ENCODE measurements at regions not wholly inside any gene's neighbourhood (a gene's known extent, or its start where the extent isn't known, plus 50 kb on each side); places are given as distances from the start of the nearest gene placed in this dataset.
"Not testable (repeated sequence)": the region's sequence is repeated elsewhere in the genome, so short reads cannot be mapped to it uniquely, and the experiment has no call there.

DNA sequence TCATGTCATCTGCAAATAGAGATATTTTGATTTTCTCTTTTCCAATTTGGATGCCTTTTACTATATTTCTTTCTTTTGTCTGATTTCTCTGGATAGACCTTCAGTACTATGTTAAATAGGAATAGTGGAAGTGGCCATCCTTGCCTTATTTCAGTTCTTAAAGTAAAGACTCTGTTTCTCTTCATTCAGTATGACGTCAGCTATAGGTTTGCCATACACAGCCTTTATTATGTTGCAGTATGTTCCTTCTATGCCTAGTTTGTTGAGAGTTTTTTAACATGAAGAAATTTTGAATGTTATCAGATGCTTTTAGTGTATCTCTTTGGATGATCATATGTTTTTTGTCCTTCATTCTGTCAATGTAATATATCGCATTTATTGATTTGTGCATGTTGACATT, 566.7 kb upstream of the ROBO1 start:
- DNase-seq (no peak), ATAC-seq (no peak)
- Histone ChIP-seq H3K27ac (no peak overlapping the region), H3K9me3 (no peaks in the 10 kb centered on the region), H3K27me3 (no peaks in the 10 kb centered on the region), H3K4me1 (no peaks in the 10 kb centered on the region), H3K4me3 (no peak overlapping the region), H3K36me3 (replicated peaks in 1 of 2; ENCODE audit: insufficient read depth in 1 of 2, low read depth in 2 of 2) (no peaks in the 10 kb centered on the region)
- intact Hi-C loops (cut with DNase I): no loop called here
- TF ChIP-seq, protein P1, sequence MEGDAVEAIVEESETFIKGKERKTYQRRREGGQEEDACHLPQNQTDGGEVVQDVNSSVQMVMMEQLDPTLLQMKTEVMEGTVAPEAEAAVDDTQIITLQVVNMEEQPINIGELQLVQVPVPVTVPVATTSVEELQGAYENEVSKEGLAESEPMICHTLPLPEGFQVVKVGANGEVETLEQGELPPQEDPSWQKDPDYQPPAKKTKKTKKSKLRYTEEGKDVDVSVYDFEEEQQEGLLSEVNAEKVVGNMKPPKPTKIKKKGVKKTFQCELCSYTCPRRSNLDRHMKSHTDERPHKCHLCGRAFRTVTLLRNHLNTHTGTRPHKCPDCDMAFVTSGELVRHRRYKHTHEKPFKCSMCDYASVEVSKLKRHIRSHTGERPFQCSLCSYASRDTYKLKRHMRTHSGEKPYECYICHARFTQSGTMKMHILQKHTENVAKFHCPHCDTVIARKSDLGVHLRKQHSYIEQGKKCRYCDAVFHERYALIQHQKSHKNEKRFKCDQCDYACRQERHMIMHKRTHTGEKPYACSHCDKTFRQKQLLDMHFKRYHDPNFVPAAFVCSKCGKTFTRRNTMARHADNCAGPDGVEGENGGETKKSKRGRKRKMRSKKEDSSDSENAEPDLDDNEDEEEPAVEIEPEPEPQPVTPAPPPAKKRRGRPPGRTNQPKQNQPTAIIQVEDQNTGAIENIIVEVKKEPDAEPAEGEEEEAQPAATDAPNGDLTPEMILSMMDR (IDR thresholded peaks at IDR 0.05): no peak
- no peak for TF ChIP-seq POLR2A (IDR thresholded peaks at IDR 0.05)
- WGBS, 2 donors: 43 to 54% methylated on average over 2 of the region's 2 CpGs

DNA sequence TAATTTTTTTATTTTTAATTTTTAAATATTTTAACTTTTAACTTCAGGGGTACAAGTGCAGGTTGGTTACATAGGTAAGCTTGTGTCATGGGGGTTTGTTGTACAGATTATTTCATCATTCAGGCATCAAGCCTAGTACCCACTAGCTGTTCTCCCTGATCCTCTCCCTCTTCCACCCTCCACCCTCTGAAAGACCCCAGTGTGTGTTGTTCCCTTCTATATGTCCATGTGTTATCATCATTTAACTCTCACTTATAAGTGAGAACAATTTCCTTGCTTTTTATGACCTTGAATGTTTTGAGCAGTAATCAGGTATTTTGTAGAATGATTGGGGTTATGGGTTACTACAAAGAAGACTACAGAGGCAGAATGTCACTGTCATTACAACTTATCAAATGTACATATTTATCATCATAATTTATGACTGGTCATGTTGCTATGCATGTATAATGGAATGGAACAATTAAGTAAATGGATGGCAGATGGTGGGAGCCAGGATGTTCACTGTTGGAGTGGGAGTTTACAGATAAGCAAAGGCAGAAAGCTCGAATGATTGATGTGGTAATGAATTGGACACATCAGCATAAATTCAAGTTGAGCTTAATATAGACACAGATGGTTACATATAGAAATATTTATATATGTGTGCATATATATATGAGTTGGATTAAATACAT, 563.8 kb upstream of the ROBO1 start:
- no peak for ATAC-seq
- WGBS, 2 donors: 45 to 47% methylated on average over 1 of the region's 1 CpG
- Histone ChIP-seq H3K36me3 (replicated peaks in 1 of 2; ENCODE audit: insufficient read depth in 1 of 2, low read depth in 2 of 2) (no peaks in the 10 kb centered on the region), H3K4me3 (no peak overlapping the region), H3K27me3 (no peaks in the 10 kb centered on the region), H3K9me3 (no peaks in the 10 kb centered on the region), H3K27ac (no peak overlapping the region), H3K4me1 (no peaks in the 10 kb centered on the region)
- TF ChIP-seq POLR2A (IDR thresholded peaks at IDR 0.05): no peak
- TF ChIP-seq, protein P1 (IDR thresholded peaks at IDR 0.05): no peak
- DNase-seq: no peak
- intact Hi-C loops (cut with DNase I): no loop called here

DNA sequence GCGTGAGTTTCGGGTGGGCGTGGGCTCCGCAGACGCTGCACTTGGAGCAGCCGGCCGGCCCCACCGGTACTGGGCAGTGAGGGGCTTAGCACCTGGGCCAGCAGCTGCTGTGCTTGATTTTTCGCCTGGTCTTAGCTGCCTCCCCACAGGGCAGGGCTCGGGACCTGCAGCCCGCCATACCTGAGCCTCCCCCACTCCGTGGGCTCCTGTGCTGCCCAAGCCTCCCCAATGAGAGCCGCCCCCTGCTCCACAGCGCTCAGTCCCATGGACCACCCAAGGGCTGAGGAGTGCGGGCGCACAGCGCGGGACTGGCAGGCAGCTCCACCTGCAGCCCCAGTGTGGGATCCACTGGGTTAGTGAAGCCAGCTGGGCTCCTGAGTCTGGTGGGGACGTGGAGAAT, 546.7 kb upstream of the ROBO1 start:
- H3K36me3 ChIP-seq (replicated peaks in 1 of 2; ENCODE audit: insufficient read depth in 1 of 2, low read depth in 2 of 2); H3K27ac ChIP-seq; intact Hi-C loops (cut with DNase I); H3K9me3 ChIP-seq; H3K27me3 ChIP-seq; H3K4me1 ChIP-seq; H3K4me3 ChIP-seq; ATAC-seq; DNase-seq: not testable (repeated sequence)
- WGBS, 2 donors: 90 to 91% methylated on average over 5 to 9 of the region's 19 CpGs

DNA sequence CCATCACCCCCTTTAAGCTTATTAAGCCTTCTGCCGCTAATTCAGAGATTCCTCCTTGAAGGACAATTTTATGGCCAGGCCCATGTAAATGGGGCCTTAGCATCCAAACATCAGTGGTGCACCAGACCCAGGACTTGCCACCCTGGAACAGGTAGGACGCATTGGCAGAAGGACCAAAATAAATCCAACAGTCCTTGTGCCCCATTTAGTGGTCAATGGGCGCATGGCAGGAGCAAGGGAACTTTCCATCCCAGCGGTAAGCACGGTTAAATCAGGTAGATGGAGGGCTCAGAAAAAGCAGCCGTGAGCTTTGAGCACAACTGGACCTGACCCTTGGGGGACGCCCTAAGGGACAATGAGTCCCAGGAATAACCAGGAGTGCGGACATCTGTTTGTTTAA, 540.8 kb upstream of the ROBO1 start:
- intact Hi-C loops (cut with DNase I): no loop called here

DNA sequence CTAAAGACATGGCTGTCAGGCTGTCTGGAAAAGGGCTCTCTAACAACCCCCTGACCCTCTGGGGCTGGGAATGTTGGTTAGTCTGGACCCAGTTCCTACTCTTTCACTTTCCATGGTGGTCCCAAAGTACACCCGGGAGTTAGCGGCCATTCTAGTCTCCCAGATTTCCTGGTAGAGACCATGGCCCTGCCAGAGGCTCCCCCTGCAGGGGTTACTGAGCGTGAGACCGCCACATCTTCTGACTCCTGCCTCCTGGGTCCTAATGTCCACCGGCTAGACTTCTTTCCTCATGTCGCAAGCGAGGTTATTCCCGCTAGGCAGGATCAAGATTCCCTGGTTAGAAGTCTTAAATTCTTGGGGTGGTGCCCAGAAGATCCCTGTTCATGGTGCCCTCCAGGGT, 540.0 kb upstream of the ROBO1 start:
- Histone ChIP-seq H3K36me3 (replicated peaks in 1 of 2; ENCODE audit: insufficient read depth in 1 of 2, low read depth in 2 of 2) (no peaks in the 10 kb centered on the region), H3K4me3 (no peak overlapping the region), H3K9me3 (no peaks in the 10 kb centered on the region), H3K27ac (no peak overlapping the region), H3K27me3 (no peaks in the 10 kb centered on the region), H3K4me1 (no peaks in the 10 kb centered on the region)
- ATAC-seq (no peak), DNase-seq (no peak)
- WGBS, 2 donors: 79 to 89% methylated on average over 8 of the region's 8 CpGs
- TF ChIP-seq POLR2A (IDR thresholded peaks at IDR 0.05): no peak
- TF ChIP-seq, protein P1 (IDR thresholded peaks at IDR 0.05): no peak
- intact Hi-C loops (cut with DNase I): no loop called here

More for the DNA sequence above, 540.8 kb upstream of the ROBO1 start:
- DNase-seq (no peak), ATAC-seq (no peak)
- 48 to 57% methylated on average over 8 of the region's 8 CpGs for WGBS, 2 donors
- H3K9me3 ChIP-seq: no peaks in the 10 kb centered on the region
- H3K27ac ChIP-seq: no peak overlapping the region
- H3K36me3 ChIP-seq (replicated peaks in 1 of 2; ENCODE audit: insufficient read depth in 1 of 2, low read depth in 2 of 2): no peaks in the 10 kb centered on the region
- H3K4me3 ChIP-seq: no peak overlapping the region
- no peaks in the 10 kb centered on the region for H3K4me1 ChIP-seq
- no peaks in the 10 kb centered on the region for H3K27me3 ChIP-seq
- no peak for TF ChIP-seq POLR2A (IDR thresholded peaks at IDR 0.05)
- TF ChIP-seq, protein P1 (IDR thresholded peaks at IDR 0.05): no peak
